ENCODE measurements at regions not wholly inside any gene's neighbourhood (a gene's known extent, or its start where the extent isn't known, plus 50 kb on each side); places are given as distances from the start of the nearest gene placed in this dataset.

DNA sequence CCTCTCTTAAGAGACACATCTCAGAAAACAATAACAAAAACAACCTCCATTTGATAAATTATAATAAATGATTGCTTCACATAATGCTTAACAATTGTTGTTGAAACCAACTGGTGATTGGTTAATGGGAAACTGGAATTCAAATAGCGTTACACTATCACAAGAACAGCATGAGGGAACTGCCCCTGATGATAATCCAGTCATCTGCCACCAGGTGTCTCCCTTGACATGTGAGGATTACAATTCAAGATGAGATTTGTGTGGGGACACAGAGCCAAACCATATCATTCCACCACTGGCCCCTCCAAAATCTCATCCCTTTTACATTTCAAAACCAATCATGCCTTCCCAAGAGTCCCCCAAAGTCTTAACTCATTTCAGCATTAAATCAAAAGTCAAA, 375.9 kb downstream of the BMPER start:
- no TSS peak for BruUV-seq (replicated peaks)
- ATAC-seq (peak; percentile 52; the same call in 1 of the 2 replicates), DNase-seq (ENCODE audit: low read depth, low spot score) (no peak)
- CTCF ChIA-PET: interaction anchor here (1.2 kb wide), 1 partner anchor 10 kb away, joined by 3 read pairs; no protein-coding TSS in a partner anchor
- Histone ChIP-seq H3K27me3 (ENCODE audit: insufficient read depth, low read length) (no peaks in the 10 kb centered on the region), H2AFZ (ENCODE audit: low read depth, low read length, poor library complexity, severe bottlenecking) (no peak overlapping the region), H3K4me3 (replicated peaks in 1 of 2; ENCODE audit: low read depth in 1 of 2, low read length in 2 of 2) (no peak overlapping the region), H3K4me1 (ENCODE audit: control insufficient read depth in 1 of 2, insufficient read depth in 2 of 2, low read length in 2 of 2) (no peaks in the 10 kb centered on the region), H3K9me2 (ENCODE audit: insufficient read depth) (0 out of 2 replicates have a peak, but pooled peaks cover 3% of the 10 kb centered on the region), H4K20me1 (ENCODE audit: insufficient read depth) (no peaks in the 10 kb centered on the region), H3K4me2 (ENCODE audit: low read length) (no peak overlapping the region), H3K9me3 (ENCODE audit: control insufficient read depth in 1 of 2, insufficient read depth in 1 of 2, low read depth in 1 of 2, low read length in 2 of 2) (peaks cover 0 to 4% of the 10 kb centered on the region in 2 experiments; a peak in 1 of 4 replicates), H3K27ac (ENCODE audit: low read depth, low read length) (no peak overlapping the region), H3K79me2 (ENCODE audit: insufficient read depth, low read length) (no peaks in the 10 kb centered on the region), H3K9ac (ENCODE audit: low read length) (no peak overlapping the region), H3K36me3 (ENCODE audit: control insufficient read depth in 1 of 2, insufficient read depth in 2 of 2, low read length in 2 of 2) (no peaks in the 10 kb centered on the region)
- RAD21 ChIA-PET (ENCODE audit: low non-redundant PET in 1 of 2, low total read pairs in 2 of 2, uncharacterized antibody in 2 of 2, unreplicated experiment in 2 of 2): no interaction called here
- TF ChIP-seq SIN3A (IDR thresholded peaks at IDR 0.05; ENCODE audit: low read depth) (no peak), ZNF274 (IDR thresholded peaks at IDR 0.05; ENCODE audit: low read depth, low read length) (no peak), RAD21 (IDR thresholded peaks at IDR 0.05; ENCODE audit: low read depth) (peak; percentile 33)
- TF ChIP-seq, protein P1, sequence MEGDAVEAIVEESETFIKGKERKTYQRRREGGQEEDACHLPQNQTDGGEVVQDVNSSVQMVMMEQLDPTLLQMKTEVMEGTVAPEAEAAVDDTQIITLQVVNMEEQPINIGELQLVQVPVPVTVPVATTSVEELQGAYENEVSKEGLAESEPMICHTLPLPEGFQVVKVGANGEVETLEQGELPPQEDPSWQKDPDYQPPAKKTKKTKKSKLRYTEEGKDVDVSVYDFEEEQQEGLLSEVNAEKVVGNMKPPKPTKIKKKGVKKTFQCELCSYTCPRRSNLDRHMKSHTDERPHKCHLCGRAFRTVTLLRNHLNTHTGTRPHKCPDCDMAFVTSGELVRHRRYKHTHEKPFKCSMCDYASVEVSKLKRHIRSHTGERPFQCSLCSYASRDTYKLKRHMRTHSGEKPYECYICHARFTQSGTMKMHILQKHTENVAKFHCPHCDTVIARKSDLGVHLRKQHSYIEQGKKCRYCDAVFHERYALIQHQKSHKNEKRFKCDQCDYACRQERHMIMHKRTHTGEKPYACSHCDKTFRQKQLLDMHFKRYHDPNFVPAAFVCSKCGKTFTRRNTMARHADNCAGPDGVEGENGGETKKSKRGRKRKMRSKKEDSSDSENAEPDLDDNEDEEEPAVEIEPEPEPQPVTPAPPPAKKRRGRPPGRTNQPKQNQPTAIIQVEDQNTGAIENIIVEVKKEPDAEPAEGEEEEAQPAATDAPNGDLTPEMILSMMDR (IDR thresholded peaks at IDR 0.05 in 2 of 3, conservative IDR thresholded peaks at IDR 0.05 in 1 of 3; ENCODE audit: borderline replicate concordance in 1 of 3, insufficient read depth in 1 of 3, low read depth in 2 of 3, low read length in 2 of 3): peak; percentile 8 to 46 (median 34); a peak in 3 of 6 replicates
- TF ChIP-seq, protein P2, sequence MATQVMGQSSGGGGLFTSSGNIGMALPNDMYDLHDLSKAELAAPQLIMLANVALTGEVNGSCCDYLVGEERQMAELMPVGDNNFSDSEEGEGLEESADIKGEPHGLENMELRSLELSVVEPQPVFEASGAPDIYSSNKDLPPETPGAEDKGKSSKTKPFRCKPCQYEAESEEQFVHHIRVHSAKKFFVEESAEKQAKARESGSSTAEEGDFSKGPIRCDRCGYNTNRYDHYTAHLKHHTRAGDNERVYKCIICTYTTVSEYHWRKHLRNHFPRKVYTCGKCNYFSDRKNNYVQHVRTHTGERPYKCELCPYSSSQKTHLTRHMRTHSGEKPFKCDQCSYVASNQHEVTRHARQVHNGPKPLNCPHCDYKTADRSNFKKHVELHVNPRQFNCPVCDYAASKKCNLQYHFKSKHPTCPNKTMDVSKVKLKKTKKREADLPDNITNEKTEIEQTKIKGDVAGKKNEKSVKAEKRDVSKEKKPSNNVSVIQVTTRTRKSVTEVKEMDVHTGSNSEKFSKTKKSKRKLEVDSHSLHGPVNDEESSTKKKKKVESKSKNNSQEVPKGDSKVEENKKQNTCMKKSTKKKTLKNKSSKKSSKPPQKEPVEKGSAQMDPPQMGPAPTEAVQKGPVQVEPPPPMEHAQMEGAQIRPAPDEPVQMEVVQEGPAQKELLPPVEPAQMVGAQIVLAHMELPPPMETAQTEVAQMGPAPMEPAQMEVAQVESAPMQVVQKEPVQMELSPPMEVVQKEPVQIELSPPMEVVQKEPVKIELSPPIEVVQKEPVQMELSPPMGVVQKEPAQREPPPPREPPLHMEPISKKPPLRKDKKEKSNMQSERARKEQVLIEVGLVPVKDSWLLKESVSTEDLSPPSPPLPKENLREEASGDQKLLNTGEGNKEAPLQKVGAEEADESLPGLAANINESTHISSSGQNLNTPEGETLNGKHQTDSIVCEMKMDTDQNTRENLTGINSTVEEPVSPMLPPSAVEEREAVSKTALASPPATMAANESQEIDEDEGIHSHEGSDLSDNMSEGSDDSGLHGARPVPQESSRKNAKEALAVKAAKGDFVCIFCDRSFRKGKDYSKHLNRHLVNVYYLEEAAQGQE (IDR thresholded peaks at IDR 0.05; ENCODE audit: low read depth): no peak
- POLR2A ChIA-PET: no interaction called here
- intact Hi-C loops (cut with micrococcal nuclease): no loop called here
